ENCODE measurements at regions not wholly inside any gene's neighbourhood (a gene's known extent, or its start where the extent isn't known, plus 50 kb on each side); places are given as distances from the start of the nearest gene placed in this dataset.

DNA sequence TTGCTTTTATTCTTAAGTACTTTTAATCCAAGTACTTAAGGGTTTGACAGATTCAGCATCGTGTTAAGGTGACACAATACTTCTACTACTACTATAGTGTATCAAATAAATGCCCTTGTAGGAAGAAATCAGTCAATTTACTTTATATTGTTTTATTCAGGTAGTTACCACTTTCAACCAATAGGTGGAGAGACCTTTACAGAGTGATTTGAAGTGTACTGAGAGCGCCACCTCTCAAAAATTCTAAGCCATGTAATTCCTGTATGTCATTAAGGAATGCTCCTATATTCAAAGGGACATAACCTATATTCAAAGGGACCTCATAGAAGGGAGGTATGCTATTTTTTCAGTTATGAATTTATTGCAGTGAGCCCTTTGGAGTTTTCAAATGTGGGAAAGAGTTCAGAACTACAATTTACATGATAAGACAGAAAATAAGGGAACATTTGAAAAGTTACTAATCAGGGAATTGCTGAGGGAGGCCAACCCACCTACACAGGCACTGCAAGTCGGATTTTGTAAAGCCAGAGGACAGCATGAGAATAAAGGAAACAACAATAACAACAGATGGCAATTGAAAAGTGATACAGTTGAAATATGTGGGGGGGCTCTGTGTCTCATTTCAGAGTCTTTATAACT is 955.6 kb downstream of the TBC1D32 start:
- TF ChIP-seq, protein P1, sequence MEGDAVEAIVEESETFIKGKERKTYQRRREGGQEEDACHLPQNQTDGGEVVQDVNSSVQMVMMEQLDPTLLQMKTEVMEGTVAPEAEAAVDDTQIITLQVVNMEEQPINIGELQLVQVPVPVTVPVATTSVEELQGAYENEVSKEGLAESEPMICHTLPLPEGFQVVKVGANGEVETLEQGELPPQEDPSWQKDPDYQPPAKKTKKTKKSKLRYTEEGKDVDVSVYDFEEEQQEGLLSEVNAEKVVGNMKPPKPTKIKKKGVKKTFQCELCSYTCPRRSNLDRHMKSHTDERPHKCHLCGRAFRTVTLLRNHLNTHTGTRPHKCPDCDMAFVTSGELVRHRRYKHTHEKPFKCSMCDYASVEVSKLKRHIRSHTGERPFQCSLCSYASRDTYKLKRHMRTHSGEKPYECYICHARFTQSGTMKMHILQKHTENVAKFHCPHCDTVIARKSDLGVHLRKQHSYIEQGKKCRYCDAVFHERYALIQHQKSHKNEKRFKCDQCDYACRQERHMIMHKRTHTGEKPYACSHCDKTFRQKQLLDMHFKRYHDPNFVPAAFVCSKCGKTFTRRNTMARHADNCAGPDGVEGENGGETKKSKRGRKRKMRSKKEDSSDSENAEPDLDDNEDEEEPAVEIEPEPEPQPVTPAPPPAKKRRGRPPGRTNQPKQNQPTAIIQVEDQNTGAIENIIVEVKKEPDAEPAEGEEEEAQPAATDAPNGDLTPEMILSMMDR (conservative IDR thresholded peaks at IDR 0.05; ENCODE audit: low read depth, low read length): 0 out of 2 replicates have a peak, but pooled peaks have one; percentile 18
- TF ChIP-seq POLR2A (IDR thresholded peaks at IDR 0.05; ENCODE audit: low read depth, low read length): no peak
- TF ChIP-seq, protein P2, sequence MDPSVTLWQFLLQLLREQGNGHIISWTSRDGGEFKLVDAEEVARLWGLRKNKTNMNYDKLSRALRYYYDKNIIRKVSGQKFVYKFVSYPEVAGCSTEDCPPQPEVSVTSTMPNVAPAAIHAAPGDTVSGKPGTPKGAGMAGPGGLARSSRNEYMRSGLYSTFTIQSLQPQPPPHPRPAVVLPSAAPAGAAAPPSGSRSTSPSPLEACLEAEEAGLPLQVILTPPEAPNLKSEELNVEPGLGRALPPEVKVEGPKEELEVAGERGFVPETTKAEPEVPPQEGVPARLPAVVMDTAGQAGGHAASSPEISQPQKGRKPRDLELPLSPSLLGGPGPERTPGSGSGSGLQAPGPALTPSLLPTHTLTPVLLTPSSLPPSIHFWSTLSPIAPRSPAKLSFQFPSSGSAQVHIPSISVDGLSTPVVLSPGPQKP (IDR thresholded peaks at IDR 0.05; ENCODE audit: borderline replicate concordance, low read depth, low read length): no peak
- TF ChIP-seq BHLHE40 (IDR thresholded peaks at IDR 0.05; ENCODE audit: low read depth, low read length): no peak
- no peak for TF ChIP-seq SMC3 (IDR thresholded peaks at IDR 0.05; ENCODE audit: low read depth, low read length)
- TF ChIP-seq CHD1 (IDR thresholded peaks at IDR 0.05; ENCODE audit: low read depth, low read length): no peak
- no peak for TF ChIP-seq CEBPB (IDR thresholded peaks at IDR 0.05; ENCODE audit: low read depth, low read length)
- no peak for TF ChIP-seq NFE2L2 (IDR thresholded peaks at IDR 0.05; ENCODE audit: low read depth, low read length)
- no peak for TF ChIP-seq RFX5 (IDR thresholded peaks at IDR 0.05; ENCODE audit: low read depth, low read length)
- TF ChIP-seq RAD21 (IDR thresholded peaks at IDR 0.05; ENCODE audit: low read length): no peak
- no peak for TF ChIP-seq RCOR1 (IDR thresholded peaks at IDR 0.05; ENCODE audit: insufficient replicate concordance, low read length)
- TF ChIP-seq MAFK (IDR thresholded peaks at IDR 0.05; ENCODE audit: low read depth, low read length): no peak
- TF ChIP-seq MAZ (IDR thresholded peaks at IDR 0.05; ENCODE audit: borderline replicate concordance, low read depth, low read length): no peak
- TF ChIP-seq MXI1 (IDR thresholded peaks at IDR 0.05; ENCODE audit: borderline replicate concordance, low read depth, low read length): no peak

All from IMR-90 (cell line).